ENCODE measurements at regions not wholly inside any gene's neighbourhood (a gene's known extent, or its start where the extent isn't known, plus 50 kb on each side); places are given as distances from the start of the nearest gene placed in this dataset.

- TF ChIP-seq CTCF (IDR thresholded peaks at IDR 0.05) (no peak), POLR2A (IDR thresholded peaks at IDR 0.05) (no peak)
Observed at GRCh38 chr1:199202331-199202730, 563.5 kb downstream of the PTPRC start.
